Parathyroid adenoma (tissue), 2 donors: ENCODE measurements at regions not wholly inside any gene's neighbourhood (a gene's known extent, or its start where the extent isn't known, plus 50 kb on each side); places are given as distances from the start of the nearest gene placed in this dataset.

Experiments
- H2AFZ ChIP-seq: fragments of 300-600 bp; sonication (generic); one replicate; pipeline ENCODE4 v1.7.0; 2017; ENCODE audit warnings: antibody characterized with exemption, mild to moderate bottlenecking
- H3K27ac ChIP-seq: fragments of 300-600 bp; sonication (generic); one replicate; pipeline ENCODE4 v1.7.0; 2017
- H3K27me3 ChIP-seq: fragments of 300-600 bp; sonication (generic); one replicate; pipeline ENCODE4 v1.7.0; 2017; ENCODE audit warnings: low read length; ENCODE audit not compliant: control insufficient read depth, insufficient read depth
- H3K36me3 ChIP-seq: fragments of 300-600 bp; sonication (generic); one replicate; pipeline ENCODE4 v1.7.0; 2017; ENCODE audit warnings: low read length; ENCODE audit not compliant: control insufficient read depth, insufficient read depth
- H3K4me1 ChIP-seq: fragments of 300-600 bp; sonication (generic); one replicate; pipeline ENCODE4 v1.7.0; 2017; ENCODE audit warnings: control low read depth
- H3K4me2 ChIP-seq: fragments of 300-600 bp; sonication (generic); one replicate; pipeline ENCODE4 v1.7.0; 2017; ENCODE audit warnings: low read length
- H3K4me3 ChIP-seq: fragments of 300-600 bp; sonication (generic); one replicate; pipeline ENCODE4 v1.7.0; 2017; ENCODE audit warnings: low read depth, low read length
- H3K79me2 ChIP-seq: fragments of 300-600 bp; sonication (generic); one replicate; pipeline ENCODE4 v1.7.0; 2017; ENCODE audit warnings: control low read depth
- H3K9ac ChIP-seq: fragments of 300-600 bp; sonication (generic); one replicate; pipeline ENCODE4 v1.7.0; 2017; ENCODE audit warnings: mild to moderate bottlenecking
- H3K9me3 ChIP-seq: fragments of 300-600 bp; sonication (generic); one replicate; pipeline ENCODE4 v1.7.0; 2017; ENCODE audit warnings: low read length; ENCODE audit not compliant: control insufficient read depth
- TF ChIP-seq, protein P1 (sequence below): fragments of 300-600 bp; sonication (generic); IDR thresholded peaks from one replicate; pipeline ENCODE4 v1.7.0; 2017; ENCODE audit warnings: antibody characterized with exemption, mild to moderate bottlenecking
- donor health status: primary hyperparathyroidism.

DNA sequence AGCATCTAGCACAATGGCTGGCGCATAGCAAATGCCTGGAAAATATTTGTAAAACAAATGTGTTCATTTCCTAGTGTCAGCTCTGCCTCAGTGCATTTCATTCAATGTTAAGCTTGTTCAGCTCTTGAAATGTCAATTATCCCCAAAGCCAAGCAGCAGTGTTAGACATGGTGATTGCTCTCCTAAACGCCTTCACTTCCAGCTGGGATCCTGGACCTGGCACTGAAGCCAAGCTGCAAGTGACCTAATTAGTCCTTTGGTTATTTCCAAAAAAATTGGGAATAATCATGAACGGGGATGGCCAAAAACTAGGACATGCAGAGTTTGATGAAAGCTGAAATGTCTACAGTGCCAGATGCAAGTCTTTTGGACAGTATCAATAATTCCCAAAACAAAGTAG is 54.9 kb upstream of the MDGA2 start:
- no peak overlapping the region for H3K27ac ChIP-seq
- no peaks in the 10 kb centered on the region for H3K27me3 ChIP-seq
- H3K4me2 ChIP-seq, result no peak overlapping the region
- H3K9me3 ChIP-seq, result no peaks in the 10 kb centered on the region
- no peak overlapping the region for H3K9ac ChIP-seq
- H3K4me3 ChIP-seq, result no peak overlapping the region
- H2AFZ ChIP-seq, result no peak overlapping the region
- no peaks in the 10 kb centered on the region for H3K36me3 ChIP-seq
- H3K79me2 ChIP-seq, result no peaks in the 10 kb centered on the region
- TF ChIP-seq, protein P1, sequence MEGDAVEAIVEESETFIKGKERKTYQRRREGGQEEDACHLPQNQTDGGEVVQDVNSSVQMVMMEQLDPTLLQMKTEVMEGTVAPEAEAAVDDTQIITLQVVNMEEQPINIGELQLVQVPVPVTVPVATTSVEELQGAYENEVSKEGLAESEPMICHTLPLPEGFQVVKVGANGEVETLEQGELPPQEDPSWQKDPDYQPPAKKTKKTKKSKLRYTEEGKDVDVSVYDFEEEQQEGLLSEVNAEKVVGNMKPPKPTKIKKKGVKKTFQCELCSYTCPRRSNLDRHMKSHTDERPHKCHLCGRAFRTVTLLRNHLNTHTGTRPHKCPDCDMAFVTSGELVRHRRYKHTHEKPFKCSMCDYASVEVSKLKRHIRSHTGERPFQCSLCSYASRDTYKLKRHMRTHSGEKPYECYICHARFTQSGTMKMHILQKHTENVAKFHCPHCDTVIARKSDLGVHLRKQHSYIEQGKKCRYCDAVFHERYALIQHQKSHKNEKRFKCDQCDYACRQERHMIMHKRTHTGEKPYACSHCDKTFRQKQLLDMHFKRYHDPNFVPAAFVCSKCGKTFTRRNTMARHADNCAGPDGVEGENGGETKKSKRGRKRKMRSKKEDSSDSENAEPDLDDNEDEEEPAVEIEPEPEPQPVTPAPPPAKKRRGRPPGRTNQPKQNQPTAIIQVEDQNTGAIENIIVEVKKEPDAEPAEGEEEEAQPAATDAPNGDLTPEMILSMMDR, result no peak
- peaks cover 15% of the 10 kb centered on the region for H3K4me1 ChIP-seq
